PC-3 (cell line): ENCODE measurements at regions not wholly inside any gene's neighbourhood (a gene's known extent, or its start where the extent isn't known, plus 50 kb on each side); places are given as distances from the start of the nearest gene placed in this dataset.

Source experiments
- EZH2 ChIP-seq: fragments of 300-600 bp; sonication (generic); IDR thresholded peaks from one replicate; pipeline ENCODE4 v1.6.1; 2017; ENCODE audit warnings: antibody characterized with exemption, mild to moderate bottlenecking, low read length; ENCODE audit not compliant: unreplicated experiment
- TF ChIP-seq, protein P1 (sequence below): fragments of 300-600 bp; sonication (generic); conservative IDR thresholded peaks from 2 replicates; pipeline ENCODE4 v1.5.1; 2017; ENCODE audit warnings: antibody characterized with exemption, low read depth, mild to moderate bottlenecking, low read length

GRCh38 chr5:51466214-51466613, 83.0 kb downstream of the ISL1 start:
- TF ChIP-seq, protein P1, sequence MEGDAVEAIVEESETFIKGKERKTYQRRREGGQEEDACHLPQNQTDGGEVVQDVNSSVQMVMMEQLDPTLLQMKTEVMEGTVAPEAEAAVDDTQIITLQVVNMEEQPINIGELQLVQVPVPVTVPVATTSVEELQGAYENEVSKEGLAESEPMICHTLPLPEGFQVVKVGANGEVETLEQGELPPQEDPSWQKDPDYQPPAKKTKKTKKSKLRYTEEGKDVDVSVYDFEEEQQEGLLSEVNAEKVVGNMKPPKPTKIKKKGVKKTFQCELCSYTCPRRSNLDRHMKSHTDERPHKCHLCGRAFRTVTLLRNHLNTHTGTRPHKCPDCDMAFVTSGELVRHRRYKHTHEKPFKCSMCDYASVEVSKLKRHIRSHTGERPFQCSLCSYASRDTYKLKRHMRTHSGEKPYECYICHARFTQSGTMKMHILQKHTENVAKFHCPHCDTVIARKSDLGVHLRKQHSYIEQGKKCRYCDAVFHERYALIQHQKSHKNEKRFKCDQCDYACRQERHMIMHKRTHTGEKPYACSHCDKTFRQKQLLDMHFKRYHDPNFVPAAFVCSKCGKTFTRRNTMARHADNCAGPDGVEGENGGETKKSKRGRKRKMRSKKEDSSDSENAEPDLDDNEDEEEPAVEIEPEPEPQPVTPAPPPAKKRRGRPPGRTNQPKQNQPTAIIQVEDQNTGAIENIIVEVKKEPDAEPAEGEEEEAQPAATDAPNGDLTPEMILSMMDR, result no peak
- no peak for TF ChIP-seq EZH2
